GM23248 (cell line): ENCODE measurements at regions not wholly inside any gene's neighbourhood (a gene's known extent, or its start where the extent isn't known, plus 50 kb on each side); places are given as distances from the start of the nearest gene placed in this dataset.

ENCODE experiments used
- DNase-seq: peaks from one replicate; pipeline ENCODE4 v3.0.0-alpha.2; 2015
- H2AFZ ChIP-seq: fragments of 200-600 bp; sonication (generic); 2 replicates; pipeline ENCODE4 v1.6.1; 2016; ENCODE audit warnings: antibody characterized with exemption
- H3F3A ChIP-seq: fragments of 200-600 bp; sonication (generic); 2 replicates; pipeline ENCODE4 v1.6.1; 2016; ENCODE audit warnings: mild to moderate bottlenecking, antibody characterized with exemption, mixed run types; ENCODE audit not compliant: insufficient read depth
- H3K27ac ChIP-seq: fragments of 200-600 bp; sonication (generic); 2 replicates; pipeline ENCODE4 v1.5.1; 2016; ENCODE audit warnings: mild to moderate bottlenecking
- H3K27me3 ChIP-seq: fragments of 200-600 bp; sonication (generic); replicated peaks from 2 replicates; pipeline ENCODE4 v1.6.1; 2016; ENCODE audit warnings: mild to moderate bottlenecking; ENCODE audit not compliant: insufficient read depth
- H3K36me3 ChIP-seq: fragments of 200-600 bp; sonication (generic); 2 replicates; pipeline ENCODE4 v1.6.1; 2016; ENCODE audit warnings: low read depth, mild to moderate bottlenecking
- H3K4me1 ChIP-seq: fragments of 200-600 bp; sonication (generic); 2 replicates; pipeline ENCODE4 v1.6.1; 2016; ENCODE audit warnings: mild to moderate bottlenecking; ENCODE audit not compliant: insufficient read depth
- H3K4me2 ChIP-seq: fragments of 200-600 bp; sonication (generic); one replicate; pipeline ENCODE4 v1.6.1; 2016; ENCODE audit warnings: mild to moderate bottlenecking; ENCODE audit not compliant: unreplicated experiment
- H3K4me3 ChIP-seq: fragments of 200-600 bp; sonication (generic); 2 replicates; pipeline ENCODE4 v1.5.1; 2016; ENCODE audit warnings: mild to moderate bottlenecking
- H3K79me2 ChIP-seq: fragments of 200-600 bp; sonication (generic); 2 replicates; pipeline ENCODE4 v1.6.1; 2016; ENCODE audit warnings: mild to moderate bottlenecking; ENCODE audit not compliant: insufficient read depth
- H3K9ac ChIP-seq: fragments of 200-600 bp; sonication (generic); 2 replicates; pipeline ENCODE4 v1.6.1; 2016; ENCODE audit warnings: mild to moderate bottlenecking
- H3K9me2 ChIP-seq: fragments of 200-600 bp; sonication (generic); 2 replicates; pipeline ENCODE4 v1.6.1; 2016; ENCODE audit warnings: mixed run types, mild to moderate bottlenecking, moderate library complexity; ENCODE audit not compliant: insufficient read depth
- H3K9me3 ChIP-seq: fragments of 200-600 bp; sonication (generic); one replicate; pipeline ENCODE4 v1.6.1; 2017; ENCODE audit warnings: low read depth
- H4K20me1 ChIP-seq: fragments of 200-600 bp; sonication (generic); 2 replicates; pipeline ENCODE4 v1.6.0; 2016; ENCODE audit not compliant: insufficient read depth
- EZH2 ChIP-seq: fragments of 200-600 bp; sonication (generic); IDR thresholded peaks from 2 replicates; pipeline ENCODE4 v1.6.1; 2018; ENCODE audit warnings: antibody characterized with exemption, mild to moderate bottlenecking; ENCODE audit not compliant: insufficient read depth, poor library complexity, severe bottlenecking
- EZH2phosphoT487 ChIP-seq: fragments of 200-600 bp; sonication (generic); IDR thresholded peaks from 2 replicates; pipeline ENCODE4 v1.6.1; 2018; ENCODE audit warnings: antibody characterized with exemption, moderate library complexity, mild to moderate bottlenecking, low read depth; ENCODE audit not compliant: insufficient read depth
- WGBS, 2 experiments: methylation state at CpG; one replicate each; pipeline ENCODE4 v1.1.6; 2015 to 2017; ENCODE audit warnings: low lambda C conversion rate in 2 of 2, low coverage in 1 of 2; ENCODE audit errors: missing lambda C conversion rate in 2 of 2; 5-methylcytosine and 5-hydroxymethylcytosine counted together
- in situ Hi-C: fragments of 300-500 bp; cut with MboI; formaldehyde crosslinking; loops from 2 replicates; pipeline ENCODE4 v1.15.0; 2020

- Histone ChIP-seq H3K9ac (no peak overlapping the region), H3K36me3 (no peaks in the 10 kb centered on the region), H3K4me1 (peaks cover 17% of the 10 kb centered on the region), H3K9me2 (no peaks in the 10 kb centered on the region), H3K9me3 (no peaks in the 10 kb centered on the region), H3K79me2 (no peaks in the 10 kb centered on the region), H3K4me3 (no peak overlapping the region), H3F3A (no peaks in the 10 kb centered on the region; the same call in 1 of the 2 replicates), H2AFZ (no peak overlapping the region), H3K27ac (no peak overlapping the region), H4K20me1 (no peaks in the 10 kb centered on the region), H3K27me3 (no peaks in the 10 kb centered on the region), H3K4me2 (no peak overlapping the region)
- TF ChIP-seq EZH2 (no peak), EZH2phosphoT487 (no peak)
- 62 to 66% methylated on average over 6 of the region's 6 CpGs for WGBS, 2 experiments
- no peak for DNase-seq
- in situ Hi-C loops, result no loop called here
These were observed 229.2 kb downstream of the MFSD1 start for GRCh38 chr3:159030886-159031679.

- Histone ChIP-seq H3K27me3 (no peaks in the 10 kb centered on the region), H3K36me3 (no peaks in the 10 kb centered on the region), H3K9ac (no peak overlapping the region), H3K4me3 (no peak overlapping the region), H3K79me2 (no peaks in the 10 kb centered on the region), H3K9me3 (no peaks in the 10 kb centered on the region), H2AFZ (no peak overlapping the region), H3K27ac (no peak overlapping the region), H4K20me1 (no peaks in the 10 kb centered on the region), H3K4me2 (no peak overlapping the region), H3K9me2 (no peaks in the 10 kb centered on the region), H3K4me1 (peaks cover 17% of the 10 kb centered on the region), H3F3A (no peaks in the 10 kb centered on the region; the same call in 1 of the 2 replicates)
- DNase-seq, result peak; percentile 55
- WGBS, 2 experiments, result 60 to 93% methylated on average over 1 of the region's 1 CpG
- TF ChIP-seq EZH2, result no peak
- TF ChIP-seq EZH2phosphoT487, result no peak
- in situ Hi-C loops, result no loop called here
These were observed 230.5 kb downstream of the MFSD1 start for GRCh38 chr3:159032311-159032710.

GRCh38 chr3:159038405-159038804, 236.6 kb downstream of the MFSD1 start:
- Histone ChIP-seq H3K4me1 (no peaks in the 10 kb centered on the region), H2AFZ (no peak overlapping the region), H3K36me3 (no peaks in the 10 kb centered on the region), H3K9ac (no peak overlapping the region), H4K20me1 (no peaks in the 10 kb centered on the region), H3K9me3 (no peaks in the 10 kb centered on the region), H3K4me2 (no peak overlapping the region), H3K4me3 (no peak overlapping the region), H3K79me2 (no peaks in the 10 kb centered on the region), H3K9me2 (no peaks in the 10 kb centered on the region), H3F3A (no peaks in the 10 kb centered on the region), H3K27me3 (no peaks in the 10 kb centered on the region), H3K27ac (no peak overlapping the region)
- no peak for DNase-seq
- 32 to 33% methylated on average over 2 of the region's 2 CpGs for WGBS, 2 experiments
- in situ Hi-C loops, result no loop called here
- no peak for TF ChIP-seq EZH2phosphoT487

- no peaks in the 10 kb centered on the region for H3K9me2 ChIP-seq
- no peak overlapping the region for H3K4me3 ChIP-seq
- no peaks in the 10 kb centered on the region for H3K79me2 ChIP-seq
- H3K9ac ChIP-seq, result no peak overlapping the region
- H3K27ac ChIP-seq, result no peak overlapping the region
- no peaks in the 10 kb centered on the region for H3K4me1 ChIP-seq
- no peak for TF ChIP-seq EZH2phosphoT487
- no peak for TF ChIP-seq EZH2
- H3K9me3 ChIP-seq, result no peaks in the 10 kb centered on the region
- in situ Hi-C loops, result no loop called here
- H3K27me3 ChIP-seq, result no peaks in the 10 kb centered on the region
- DNase-seq, result no peak
- no peaks in the 10 kb centered on the region for H3F3A ChIP-seq
- H2AFZ ChIP-seq, result no peak overlapping the region
- H4K20me1 ChIP-seq, result no peaks in the 10 kb centered on the region
- no peak overlapping the region for H3K4me2 ChIP-seq
- no peaks in the 10 kb centered on the region for H3K36me3 ChIP-seq
- WGBS, 2 experiments, result 34 to 42% methylated on average over 2 of the region's 2 CpGs
These were observed 237.4 kb downstream of the MFSD1 start for GRCh38 chr3:159039286-159039685.
